Loucy (cell line): ENCODE measurements at regions not wholly inside any gene's neighbourhood (a gene's known extent, or its start where the extent isn't known, plus 50 kb on each side); places are given as distances from the start of the nearest gene placed in this dataset.

ENCODE experiments used
- H2AFZ ChIP-seq: fragments of 200-600 bp; sonication (generic); 2 replicates; pipeline ENCODE4 v1.6.0; 2016; ENCODE audit warnings: antibody characterized with exemption, mild to moderate bottlenecking, low read length, moderate library complexity
- H3F3A ChIP-seq: fragments of 200-600 bp; 2 replicates; pipeline ENCODE4 v1.6.0; 2016; ENCODE audit warnings: antibody characterized with exemption, low read depth, mild to moderate bottlenecking
- H3K27me3 ChIP-seq: fragments of 200-600 bp; sonication (generic); 2 replicates; pipeline ENCODE4 v1.6.1; 2014; ENCODE audit warnings: low read length, mild to moderate bottlenecking; ENCODE audit not compliant: insufficient read depth, poor library complexity, severe bottlenecking
- H3K36me3 ChIP-seq: fragments of 200-600 bp; sonication (generic); 2 replicates; pipeline ENCODE4 v1.6.1; 2016; ENCODE audit warnings: low read length; ENCODE audit not compliant: insufficient read depth
- H3K4me1 ChIP-seq: fragments of 200-600 bp; sonication (generic); 2 replicates; pipeline ENCODE4 v1.5.1; 2014; ENCODE audit warnings: low read length, mild to moderate bottlenecking; ENCODE audit not compliant: insufficient read depth, poor library complexity, severe bottlenecking
- H3K4me2 ChIP-seq: fragments of 200-600 bp; sonication (generic); 2 replicates; pipeline ENCODE4 v1.6.0; 2014; ENCODE audit warnings: antibody characterized with exemption, low read length, low read depth, mild to moderate bottlenecking; ENCODE audit not compliant: poor library complexity, severe bottlenecking
- H3K4me3 ChIP-seq: fragments of 200-600 bp; sonication (generic); 2 replicates; pipeline ENCODE4 v1.5.1; 2014; ENCODE audit warnings: low read length, mild to moderate bottlenecking, mixed read lengths; ENCODE audit not compliant: poor library complexity, severe bottlenecking
- H3K79me2 ChIP-seq: fragments of 200-600 bp; sonication (generic); 2 replicates; pipeline ENCODE4 v1.6.1; 2014; ENCODE audit warnings: low read length; ENCODE audit not compliant: insufficient read depth
- H3K9ac ChIP-seq: fragments of 200-600 bp; sonication (generic); 2 replicates; pipeline ENCODE4 v1.6.0; 2014; ENCODE audit warnings: mild to moderate bottlenecking, low read depth, low read length, moderate library complexity; ENCODE audit not compliant: poor library complexity, severe bottlenecking
- H3K9me2 ChIP-seq: fragments of 200-600 bp; sonication (generic); replicated peaks from 2 replicates; pipeline ENCODE4 v1.6.1; 2016; ENCODE audit warnings: low read depth, low read length, mixed read lengths
- H3K9me3 ChIP-seq: fragments of 200-600 bp; sonication (generic); 2 replicates; pipeline ENCODE4 v1.6.1; 2014; ENCODE audit warnings: mild to moderate bottlenecking, antibody characterized with exemption, low read length, low read depth; ENCODE audit not compliant: insufficient read depth
- H4K20me1 ChIP-seq: fragments of 200-600 bp; sonication (generic); 2 replicates; pipeline ENCODE4 v1.6.0; 2014; ENCODE audit warnings: antibody characterized with exemption, low read length, mild to moderate bottlenecking; ENCODE audit not compliant: insufficient read depth, poor library complexity, severe bottlenecking
- EZH2phosphoT487 ChIP-seq: fragments of 200-600 bp; IDR thresholded peaks from 2 replicates; pipeline ENCODE4 v1.6.1; 2018; ENCODE audit warnings: antibody characterized with exemption, mild to moderate bottlenecking, moderate library complexity, borderline replicate concordance
- TF ChIP-seq, protein P1 (sequence below): fragments of 200-600 bp; sonication (generic); conservative IDR thresholded peaks from 2 replicates; pipeline ENCODE4 v1.5.1; 2014; ENCODE audit warnings: mild to moderate bottlenecking, antibody characterized with exemption, low read length

DNA sequence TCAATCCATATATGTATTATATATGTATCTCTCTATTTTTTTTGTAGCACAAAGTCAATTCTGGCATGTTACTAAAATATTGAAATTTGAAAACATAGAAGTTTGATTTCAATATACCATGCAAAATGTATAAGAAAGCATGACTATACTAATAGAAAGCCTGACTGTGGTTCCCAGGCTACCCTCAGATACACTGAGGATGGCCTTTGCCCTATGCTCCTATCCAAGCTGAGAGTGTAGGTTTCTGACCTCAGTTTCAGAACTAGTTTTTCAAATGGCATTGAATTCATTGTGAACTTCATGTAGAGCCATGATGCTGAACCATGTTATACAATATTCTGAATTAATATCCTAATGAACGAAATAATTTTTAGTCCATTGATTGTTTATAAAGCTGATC, 220.4 kb upstream of the IZUMO3 start:
- H3K79me2 ChIP-seq = no peaks in the 10 kb centered on the region
- no peaks in the 10 kb centered on the region for H3K9me3 ChIP-seq
- H3K4me3 ChIP-seq = no peak overlapping the region
- no peaks in the 10 kb centered on the region for H3K9me2 ChIP-seq
- H4K20me1 ChIP-seq = no peaks in the 10 kb centered on the region
- no peaks in the 10 kb centered on the region for H3K4me1 ChIP-seq
- no peak overlapping the region for H3K9ac ChIP-seq
- H3K27me3 ChIP-seq = no peaks in the 10 kb centered on the region
- no peaks in the 10 kb centered on the region for H3F3A ChIP-seq
- no peaks in the 10 kb centered on the region for H3K36me3 ChIP-seq
- TF ChIP-seq EZH2phosphoT487 = no peak
- TF ChIP-seq, protein P1, sequence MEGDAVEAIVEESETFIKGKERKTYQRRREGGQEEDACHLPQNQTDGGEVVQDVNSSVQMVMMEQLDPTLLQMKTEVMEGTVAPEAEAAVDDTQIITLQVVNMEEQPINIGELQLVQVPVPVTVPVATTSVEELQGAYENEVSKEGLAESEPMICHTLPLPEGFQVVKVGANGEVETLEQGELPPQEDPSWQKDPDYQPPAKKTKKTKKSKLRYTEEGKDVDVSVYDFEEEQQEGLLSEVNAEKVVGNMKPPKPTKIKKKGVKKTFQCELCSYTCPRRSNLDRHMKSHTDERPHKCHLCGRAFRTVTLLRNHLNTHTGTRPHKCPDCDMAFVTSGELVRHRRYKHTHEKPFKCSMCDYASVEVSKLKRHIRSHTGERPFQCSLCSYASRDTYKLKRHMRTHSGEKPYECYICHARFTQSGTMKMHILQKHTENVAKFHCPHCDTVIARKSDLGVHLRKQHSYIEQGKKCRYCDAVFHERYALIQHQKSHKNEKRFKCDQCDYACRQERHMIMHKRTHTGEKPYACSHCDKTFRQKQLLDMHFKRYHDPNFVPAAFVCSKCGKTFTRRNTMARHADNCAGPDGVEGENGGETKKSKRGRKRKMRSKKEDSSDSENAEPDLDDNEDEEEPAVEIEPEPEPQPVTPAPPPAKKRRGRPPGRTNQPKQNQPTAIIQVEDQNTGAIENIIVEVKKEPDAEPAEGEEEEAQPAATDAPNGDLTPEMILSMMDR = no peak
- H3K4me2 ChIP-seq = no peak overlapping the region
- H2AFZ ChIP-seq = no peak overlapping the region

DNA sequence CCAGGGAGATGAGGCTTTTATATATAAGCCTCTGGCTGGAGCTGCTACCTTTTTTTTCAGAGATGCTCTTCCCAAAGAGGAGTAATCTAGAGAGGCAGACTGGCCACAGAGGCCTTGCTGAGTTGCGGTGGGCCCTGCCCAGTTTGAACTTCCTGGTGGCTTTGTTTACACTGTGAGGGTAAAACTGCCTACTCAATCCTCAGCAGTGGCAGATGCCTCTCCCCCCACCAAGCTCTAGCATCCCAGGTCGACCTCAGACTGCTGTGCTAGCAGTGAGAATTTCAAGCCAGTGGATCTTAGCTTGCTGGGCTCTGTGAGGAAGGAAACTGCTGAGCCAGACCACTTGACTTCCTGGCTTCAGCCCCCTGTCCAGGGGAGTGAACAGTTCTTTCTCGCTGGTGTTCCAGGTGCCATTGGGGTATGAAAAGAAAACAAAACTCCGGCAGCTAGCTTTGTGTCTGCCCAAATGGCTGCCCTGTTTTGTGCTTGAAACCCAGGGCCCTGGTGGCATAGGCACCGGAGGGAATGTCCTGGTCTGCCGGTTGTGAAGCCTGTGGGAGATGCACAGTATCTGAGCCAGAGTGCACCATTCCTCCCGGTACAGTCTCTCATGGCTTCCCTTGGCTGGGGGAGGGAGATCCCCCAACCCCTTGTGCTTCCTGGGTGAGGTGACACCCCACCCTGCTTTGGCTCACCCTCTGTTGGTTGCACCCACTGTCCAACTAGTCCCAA, 219.5 kb upstream of the IZUMO3 start:
- H3K4me1 ChIP-seq = no peaks in the 10 kb centered on the region
- H3K79me2 ChIP-seq = no peaks in the 10 kb centered on the region
- TF ChIP-seq, protein P1 = no peak
- H4K20me1 ChIP-seq = no peaks in the 10 kb centered on the region
- no peaks in the 10 kb centered on the region for H3K27me3 ChIP-seq
- H3F3A ChIP-seq = no peaks in the 10 kb centered on the region
- H3K4me2 ChIP-seq = no peak overlapping the region
- H3K9me2 ChIP-seq = no peaks in the 10 kb centered on the region
- no peaks in the 10 kb centered on the region for H3K36me3 ChIP-seq
- H2AFZ ChIP-seq = no peak overlapping the region
- H3K9ac ChIP-seq = no peak overlapping the region
- no peaks in the 10 kb centered on the region for H3K9me3 ChIP-seq
- no peak overlapping the region for H3K4me3 ChIP-seq

DNA sequence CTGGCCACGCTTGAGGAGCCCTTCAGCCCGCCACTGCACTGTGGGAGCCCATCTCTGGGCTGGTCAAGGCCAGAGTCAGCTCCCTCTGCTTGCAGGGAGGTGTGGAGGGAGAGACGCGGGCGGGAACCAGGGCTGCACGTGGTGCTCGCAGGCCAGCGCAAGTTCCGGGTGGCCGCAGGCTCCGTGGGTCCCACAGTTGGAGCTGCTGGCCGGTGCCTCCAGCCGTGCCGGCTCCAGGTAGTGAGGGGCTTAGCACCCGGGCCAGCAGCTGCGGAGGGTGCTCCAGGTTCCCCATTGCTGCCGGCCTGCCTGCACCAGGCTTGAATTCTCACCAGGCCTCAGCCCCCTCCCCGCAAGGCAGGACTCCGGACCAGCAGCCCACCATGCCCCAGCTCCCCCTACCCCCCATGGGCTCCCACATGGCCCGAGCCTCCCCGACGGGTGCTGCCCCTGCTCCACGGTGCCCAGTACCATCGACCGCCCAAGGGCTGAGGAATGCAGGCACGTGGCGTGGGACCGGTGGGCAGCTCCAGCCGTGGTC, 192.8 kb upstream of the IZUMO3 start:
- no peak overlapping the region for H2AFZ ChIP-seq
- H3K4me1 ChIP-seq = no peaks in the 10 kb centered on the region
- no peaks in the 10 kb centered on the region for H3K27me3 ChIP-seq
- H3K36me3 ChIP-seq = no peaks in the 10 kb centered on the region
- H3K4me2 ChIP-seq = no peak overlapping the region
- no peak for TF ChIP-seq EZH2phosphoT487
- no peaks in the 10 kb centered on the region for H3K79me2 ChIP-seq
- no peaks in the 10 kb centered on the region for H3K9me2 ChIP-seq
- no peaks in the 10 kb centered on the region for H3K9me3 ChIP-seq
- no peak overlapping the region for H3K4me3 ChIP-seq
- no peaks in the 10 kb centered on the region for H3F3A ChIP-seq
- no peak overlapping the region for H3K9ac ChIP-seq
- no peaks in the 10 kb centered on the region for H4K20me1 ChIP-seq

DNA sequence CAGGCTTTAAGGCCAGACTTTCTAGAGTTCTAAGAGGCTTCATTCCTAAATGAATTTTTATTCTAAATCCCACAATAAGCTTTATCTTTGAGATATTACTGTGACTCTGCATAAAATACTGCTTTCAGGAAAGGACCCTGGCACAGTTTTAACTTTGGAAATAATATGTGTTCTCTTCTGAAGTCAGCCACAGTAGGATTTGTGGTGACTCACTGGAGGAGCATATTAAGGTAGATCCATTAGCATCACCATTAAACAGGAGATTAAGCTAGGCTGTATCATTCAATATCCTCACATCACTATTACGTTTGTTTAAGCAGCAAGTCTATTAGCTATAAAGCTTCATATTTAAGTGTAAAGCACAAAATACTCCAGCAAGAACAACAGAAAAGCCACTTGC, 186.1 kb upstream of the IZUMO3 start:
- Histone ChIP-seq H3K4me3 (no peak overlapping the region), H3K79me2 (no peaks in the 10 kb centered on the region), H3K9me2 (no peaks in the 10 kb centered on the region)

More for the DNA sequence above, 186.1 kb upstream of the IZUMO3 start:
- Histone ChIP-seq H2AFZ (no peak overlapping the region), H3K4me2 (no peak overlapping the region), H3K4me1 (no peaks in the 10 kb centered on the region), H4K20me1 (no peaks in the 10 kb centered on the region), H3F3A (no peaks in the 10 kb centered on the region), H3K27me3 (no peaks in the 10 kb centered on the region), H3K36me3 (no peaks in the 10 kb centered on the region), H3K9me3 (no peaks in the 10 kb centered on the region), H3K9ac (no peak overlapping the region)
- no peak for TF ChIP-seq EZH2phosphoT487
- TF ChIP-seq, protein P1 = no peak
